ENCODE measurements at regions not wholly inside any gene's neighbourhood (a gene's known extent, or its start where the extent isn't known, plus 50 kb on each side); places are given as distances from the start of the nearest gene placed in this dataset.

- no peaks in the 10 kb centered on the region for H3K27me3 ChIP-seq
- H3K9me3 ChIP-seq: no peaks in the 10 kb centered on the region
- no peak for DNase-seq (ENCODE audit: low spot score)
- H3K36me3 ChIP-seq: no peaks in the 10 kb centered on the region
- no peak for TF ChIP-seq CTCF (IDR thresholded peaks at IDR 0.05)
- peaks cover 0 to 4% of the 10 kb centered on the region in 2 donors for H3K4me1 ChIP-seq
- H3K27ac ChIP-seq: no peak overlapping the region
- no peak overlapping the region for H3K4me3 ChIP-seq
These were observed 302.2 kb downstream of the FOXL1 start for GRCh38 chr16:86880316-86881117.

- H3K4me1 ChIP-seq: peaks cover 0 to 4% of the 10 kb centered on the region in 2 donors
- H3K27ac ChIP-seq: no peak overlapping the region
- H3K27me3 ChIP-seq: no peaks in the 10 kb centered on the region
- no peaks in the 10 kb centered on the region for H3K36me3 ChIP-seq
- H3K4me3 ChIP-seq: no peak overlapping the region
- H3K9me3 ChIP-seq: no peaks in the 10 kb centered on the region
- DNase-seq (ENCODE audit: low spot score): no peak
- TF ChIP-seq CTCF (IDR thresholded peaks at IDR 0.05): no peak
These were observed 302.8 kb downstream of the FOXL1 start for GRCh38 chr16:86881118-86881510.

- Histone ChIP-seq H3K27ac (no peak overlapping the region), H3K36me3 (no peaks in the 10 kb centered on the region), H3K4me1 (peaks cover 0 to 4% of the 10 kb centered on the region in 2 donors), H3K4me3 (no peak overlapping the region), H3K9me3 (no peaks in the 10 kb centered on the region), H3K27me3 (no peaks in the 10 kb centered on the region)
- no peak for TF ChIP-seq CTCF (IDR thresholded peaks at IDR 0.05)
- no peak for DNase-seq (ENCODE audit: low spot score)
These were observed 303.5 kb downstream of the FOXL1 start for GRCh38 chr16:86881861-86882273.

GRCh38 chr16:86882586-86883280 lies 304.4 kb downstream of the FOXL1 start:
- no peak for DNase-seq (ENCODE audit: low spot score)
- Histone ChIP-seq H3K4me1 (peaks cover 0 to 4% of the 10 kb centered on the region in 2 donors), H3K27me3 (no peaks in the 10 kb centered on the region), H3K9me3 (no peaks in the 10 kb centered on the region), H3K4me3 (no peak overlapping the region), H3K27ac (no peak overlapping the region), H3K36me3 (no peaks in the 10 kb centered on the region)
- TF ChIP-seq CTCF (IDR thresholded peaks at IDR 0.05): no peak

- Histone ChIP-seq H3K4me1 (peaks cover 0 to 4% of the 10 kb centered on the region in 2 donors), H3K27ac (no peak overlapping the region), H3K9me3 (no peaks in the 10 kb centered on the region), H3K27me3 (no peaks in the 10 kb centered on the region), H3K4me3 (no peak overlapping the region), H3K36me3 (no peaks in the 10 kb centered on the region)
- no peak for DNase-seq (ENCODE audit: low spot score)
- no peak for TF ChIP-seq CTCF (IDR thresholded peaks at IDR 0.05)
These were observed 305.4 kb downstream of the FOXL1 start for GRCh38 chr16:86883583-86884389.
